Activated CD4-positive, CD25-positive, alpha-beta regulatory T cell treated with anti-CD3 and anti-CD28 coated beads, Interleukin-2, amount 50 U/mL, for 16 hours (primary cell): ENCODE measurements at regions not wholly inside any gene's neighbourhood (a gene's known extent, or its start where the extent isn't known, plus 50 kb on each side); places are given as distances from the start of the nearest gene placed in this dataset.

Source experiments
- DNase-seq: peaks from one replicate; pipeline ENCODE4 v3.0.0-alpha.2; 2020; ENCODE audit warnings: low read depth, low spot score

DNA sequence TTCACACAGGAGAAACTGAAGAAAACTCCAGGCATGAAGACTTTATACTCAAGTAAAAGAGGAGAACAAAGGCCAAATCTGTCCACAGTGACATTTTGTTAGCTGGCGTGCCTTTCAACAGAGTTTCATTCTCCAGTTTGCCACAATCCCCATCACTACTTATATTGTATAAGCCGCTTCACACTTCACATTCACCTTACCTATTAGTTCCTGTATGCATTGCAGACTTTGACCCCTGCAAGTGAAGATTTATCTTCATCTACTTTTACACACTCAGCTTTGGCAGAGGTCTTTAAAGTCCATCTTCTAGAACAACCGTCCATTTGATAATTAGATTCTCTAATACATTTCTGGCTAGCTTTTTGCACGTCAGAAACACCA lies 56.8 kb upstream of the TANK start:
- DNase-seq = no peak

- DNase-seq = no peak
These were observed 56.1 kb upstream of the TANK start for GRCh38 chr2:161104054-161104553.

- DNase-seq = no peak
These were observed 53.0 kb upstream of the TANK start for GRCh38 chr2:161107265-161107664.
